Panc1 (cell line): ENCODE measurements at regions not wholly inside any gene's neighbourhood (a gene's known extent, or its start where the extent isn't known, plus 50 kb on each side); places are given as distances from the start of the nearest gene placed in this dataset.
"Not testable (repeated sequence)": the region's sequence is repeated elsewhere in the genome, so short reads cannot be mapped to it uniquely, and the experiment has no call there.

ENCODE experiments used
- ATAC-seq: fragments of 200-7000 bp; cut with Tn5 transposase; 2 replicates; pipeline ENCODE4 v1.9.1; 2020; ENCODE audit warnings: mild to moderate bottlenecking, moderate library complexity
- BruUV-seq: library from RNA; stranded (reverse); fragments of 400-500 nt; replicated peaks from 2 replicates; lab custom pipeline; 2021; lab: Mats Ljungman, UMichigan
- CTCF ChIA-PET: fragments of 300-600 bp; sonication (Branson Sonifier 250); formaldehyde crosslinking; loops from one replicate; lab custom pipeline; 2022; ENCODE audit warnings: antibody characterized with exemption; lab: Charles Lee
- POLR2A ChIA-PET: fragments of 300-600 bp; sonication (Branson Sonifier 250); formaldehyde crosslinking; loops from one replicate; lab custom pipeline; 2022; ENCODE audit warnings: antibody characterized with exemption; lab: Charles Lee
- DNase-seq: peaks from one replicate; pipeline ENCODE4 v3.0.0-alpha.2; 2010; ENCODE audit warnings: low read depth, low spot score
- H3K27ac ChIP-seq: 2 replicates; pipeline ENCODE4 v1.5.1; 2011; ENCODE audit warnings: mild to moderate bottlenecking, low read length, inconsistent platforms
- H3K27me3 ChIP-seq: fragments of 200-500 bp; sonication (Bioruptor generic); 2 replicates; pipeline ENCODE4 v1.6.0; 2014; ENCODE audit warnings: low read length, inconsistent platforms; ENCODE audit not compliant: control insufficient read depth, insufficient read depth
- H3K36me3 ChIP-seq: fragments of 200-500 bp; sonication (Bioruptor generic); 2 replicates; pipeline ENCODE4 v1.5.1; 2014; ENCODE audit warnings: inconsistent platforms, mild to moderate bottlenecking, low read length, moderate library complexity; ENCODE audit not compliant: control insufficient read depth, insufficient read depth
- H3K4me1 ChIP-seq: 2 replicates; pipeline ENCODE4 v1.5.1; 2011; ENCODE audit warnings: inconsistent platforms, mild to moderate bottlenecking, low read length, moderate library complexity; ENCODE audit not compliant: control insufficient read depth, insufficient read depth
- H3K4me3 ChIP-seq, 2 experiments: 2 replicates each; pipeline ENCODE4 v1.5.1; 2011 to 2012; ENCODE audit warnings: low read depth in 2 of 2, low read length in 2 of 2, mild to moderate bottlenecking in 2 of 2, inconsistent platforms in 1 of 2, moderate library complexity in 1 of 2
- H3K9me3 ChIP-seq: fragments of 200-500 bp; sonication (Bioruptor generic); 2 replicates; pipeline ENCODE4 v1.5.1; 2014; ENCODE audit warnings: low read depth, mild to moderate bottlenecking, inconsistent platforms, low read length, moderate library complexity; ENCODE audit not compliant: control insufficient read depth, insufficient read depth
- CTCF ChIP-seq: fragments of 450-650 bp; IDR thresholded peaks from 2 replicates; pipeline ENCODE4 v1.5.1; 2017; ENCODE audit warnings: mild to moderate bottlenecking
- POLR2AphosphoS5 ChIP-seq: IDR thresholded peaks from 2 replicates; pipeline ENCODE4 v1.6.1; 2012; ENCODE audit warnings: mild to moderate bottlenecking, low read depth, low read length, moderate library complexity
- REST ChIP-seq, 2 experiments: IDR thresholded peaks; 2 replicates each; pipeline ENCODE4 v1.6.1; 2011 to 2012; ENCODE audit warnings: low read depth in 2 of 2, control low read depth in 1 of 2, low read length in 1 of 2, mild to moderate bottlenecking in 1 of 2, moderate library complexity in 1 of 2; ENCODE audit not compliant: insufficient read depth in 1 of 2
- SIN3A ChIP-seq: IDR thresholded peaks from 2 replicates; pipeline ENCODE4 v1.6.1; 2012; ENCODE audit warnings: low read depth, mild to moderate bottlenecking, low read length, moderate library complexity, borderline replicate concordance; ENCODE audit not compliant: insufficient read depth
- TCF7L2 ChIP-seq: IDR thresholded peaks from 2 replicates; pipeline ENCODE4 v1.6.1; 2011; ENCODE audit warnings: mild to moderate bottlenecking, low read depth, low read length, inconsistent platforms
- in situ Hi-C: cut with HindIII; loops from 2 replicates; pipeline ENCODE4 v1.10.0; 2016; ENCODE audit warnings: low sequenced_read_pairs, low pct_unique_long_range_greater_than_20kb
- intact Hi-C: fragments of 100-400 bp; cut with micrococcal nuclease; formaldehyde crosslinking; loops from one replicate; pipeline ENCODE4 v1.10.0; 2022; ENCODE audit not compliant: unreplicated experiment

GRCh38 chr3:61422945-61423673 lies 138.3 kb upstream of the PTPRG start (continued):
- no peak for TF ChIP-seq SIN3A

GRCh38 chr3:61425356-61425755 lies 136.0 kb upstream of the PTPRG start:
- in situ Hi-C loops, result no loop called here
- intact Hi-C loops, result no loop called here
- BruUV-seq, result no TSS peak
- Histone ChIP-seq H3K27ac (no peak overlapping the region), H3K9me3 (no peaks in the 10 kb centered on the region), H3K36me3 (no peaks in the 10 kb centered on the region), H3K4me1 (no peaks in the 10 kb centered on the region), H3K4me3 (no peak overlapping the region), H3K27me3 (no peaks in the 10 kb centered on the region)
- ChIA-PET POLR2A (no interaction called here), CTCF (no interaction called here)
- TF ChIP-seq REST (IDR thresholded peaks at IDR 0.05; ENCODE audit: insufficient read depth in 1 of 2, low read depth in 2 of 2, low read length in 1 of 2), result no peak
- no peak for TF ChIP-seq CTCF
- TF ChIP-seq POLR2AphosphoS5, result no peak
- TF ChIP-seq TCF7L2, result no peak
- TF ChIP-seq SIN3A, result no peak
- ATAC-seq (no peak), DNase-seq (no peak)

GRCh38 chr3:61429106-61429505 lies 132.3 kb upstream of the PTPRG start:
- Histone ChIP-seq H3K27me3 (no peaks in the 10 kb centered on the region), H3K4me1 (no peaks in the 10 kb centered on the region), H3K27ac (no peak overlapping the region), H3K36me3 (no peaks in the 10 kb centered on the region), H3K9me3 (no peaks in the 10 kb centered on the region), H3K4me3 (no peak overlapping the region)
- no peak for TF ChIP-seq TCF7L2
- TF ChIP-seq REST (IDR thresholded peaks at IDR 0.05; ENCODE audit: insufficient read depth in 1 of 2, low read depth in 2 of 2, low read length in 1 of 2), result no peak
- TF ChIP-seq SIN3A, result no peak
- TF ChIP-seq CTCF, result no peak
- TF ChIP-seq POLR2AphosphoS5, result no peak
- in situ Hi-C loops (no loop called here), intact Hi-C loops (no loop called here)
- CTCF ChIA-PET, result no interaction called here
- DNase-seq, result no peak
- no peak for ATAC-seq
- no TSS peak for BruUV-seq
- POLR2A ChIA-PET, result no interaction called here

GRCh38 chr3:61434901-61435300 lies 126.5 kb upstream of the PTPRG start:
- ATAC-seq, H3K9me3 ChIP-seq, BruUV-seq, H3K4me1 ChIP-seq, H3K27ac ChIP-seq, H3K4me3 ChIP-seq, in situ Hi-C loops, H3K27me3 ChIP-seq, DNase-seq, H3K36me3 ChIP-seq, intact Hi-C loops, POLR2A ChIA-PET, CTCF ChIA-PET: not testable (repeated sequence)
